ENCODE measurements at regions not wholly inside any gene's neighbourhood (a gene's known extent, or its start where the extent isn't known, plus 50 kb on each side); places are given as distances from the start of the nearest gene placed in this dataset.
A peak's percentile ranks its signal among the peaks of the same experiment; 100 is the strongest.

- no peak for DNase-seq
Observed at GRCh38 chr6:90877616-90878015, 290.7 kb upstream of the MAP3K7 start.

DNA sequence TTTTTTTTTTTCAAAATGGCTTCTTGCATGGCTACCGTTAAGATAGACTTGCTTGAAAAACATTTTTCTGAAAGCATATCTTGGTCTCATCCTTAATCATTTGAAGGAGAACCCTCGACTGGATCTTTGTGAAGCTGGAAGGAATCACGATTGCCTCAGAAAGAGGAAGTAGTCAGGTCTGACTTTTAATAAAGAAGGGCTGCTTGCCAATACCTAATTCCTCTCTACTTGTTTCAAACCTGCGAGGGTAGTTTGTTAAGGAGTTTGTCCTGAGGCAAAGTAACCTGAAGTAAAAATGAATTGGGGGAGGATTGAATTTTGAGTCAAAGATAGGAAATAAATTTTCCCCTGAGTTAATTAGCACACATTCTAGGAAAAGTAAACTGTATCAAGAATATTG, 288.1 kb upstream of the MAP3K7 start:
- DNase-seq: no peak

GRCh38 chr6:90872981-90873380, 286.1 kb upstream of the MAP3K7 start:
- DNase-seq: no peak

GRCh38 chr6:90870561-90870960, 283.7 kb upstream of the MAP3K7 start:
- DNase-seq: peak; percentile 17

- no peak for DNase-seq
Observed at GRCh38 chr6:90868656-90869055, 281.8 kb upstream of the MAP3K7 start.

- DNase-seq: no peak
Observed at GRCh38 chr6:90868256-90868655, 281.4 kb upstream of the MAP3K7 start.

DNA sequence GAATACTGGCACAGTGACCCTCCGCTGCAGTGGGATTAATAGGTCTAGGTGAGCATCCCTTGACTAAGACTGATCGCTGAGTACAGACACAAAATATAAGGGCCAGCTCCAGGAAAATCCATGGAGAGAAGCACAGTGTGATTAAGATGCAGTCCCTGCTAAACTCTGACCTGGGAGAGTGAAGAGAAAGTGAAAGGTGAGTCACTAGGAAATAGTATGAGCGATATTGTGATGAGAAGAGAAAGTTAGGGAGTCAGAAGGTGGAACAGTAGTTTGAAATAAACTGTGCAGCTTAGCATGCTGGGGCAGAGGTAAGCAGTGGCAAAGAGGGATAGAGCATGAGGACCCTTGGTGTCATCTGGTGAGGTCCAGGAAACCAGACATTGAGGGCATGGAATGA, 278.6 kb upstream of the MAP3K7 start:
- DNase-seq: no peak

DNA sequence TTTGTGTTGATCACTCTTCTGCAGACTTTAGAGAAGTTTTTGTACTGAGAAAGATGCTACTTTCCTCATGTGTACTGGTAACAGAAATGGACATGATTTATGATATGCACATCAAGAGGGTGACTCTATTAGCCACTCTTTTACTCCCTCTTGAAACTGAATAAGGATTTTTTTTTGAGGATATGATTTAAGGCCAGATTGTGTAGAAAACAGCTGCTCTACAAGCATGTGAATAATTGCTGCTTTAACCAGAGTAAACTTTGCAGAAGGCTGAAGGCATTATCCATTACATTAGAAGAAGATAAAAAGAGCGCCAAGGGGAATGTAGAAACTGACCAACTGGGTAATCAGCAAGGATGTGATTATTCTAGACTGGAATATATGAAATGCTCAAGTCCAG, 276.2 kb upstream of the MAP3K7 start:
- no peak for DNase-seq

DNA sequence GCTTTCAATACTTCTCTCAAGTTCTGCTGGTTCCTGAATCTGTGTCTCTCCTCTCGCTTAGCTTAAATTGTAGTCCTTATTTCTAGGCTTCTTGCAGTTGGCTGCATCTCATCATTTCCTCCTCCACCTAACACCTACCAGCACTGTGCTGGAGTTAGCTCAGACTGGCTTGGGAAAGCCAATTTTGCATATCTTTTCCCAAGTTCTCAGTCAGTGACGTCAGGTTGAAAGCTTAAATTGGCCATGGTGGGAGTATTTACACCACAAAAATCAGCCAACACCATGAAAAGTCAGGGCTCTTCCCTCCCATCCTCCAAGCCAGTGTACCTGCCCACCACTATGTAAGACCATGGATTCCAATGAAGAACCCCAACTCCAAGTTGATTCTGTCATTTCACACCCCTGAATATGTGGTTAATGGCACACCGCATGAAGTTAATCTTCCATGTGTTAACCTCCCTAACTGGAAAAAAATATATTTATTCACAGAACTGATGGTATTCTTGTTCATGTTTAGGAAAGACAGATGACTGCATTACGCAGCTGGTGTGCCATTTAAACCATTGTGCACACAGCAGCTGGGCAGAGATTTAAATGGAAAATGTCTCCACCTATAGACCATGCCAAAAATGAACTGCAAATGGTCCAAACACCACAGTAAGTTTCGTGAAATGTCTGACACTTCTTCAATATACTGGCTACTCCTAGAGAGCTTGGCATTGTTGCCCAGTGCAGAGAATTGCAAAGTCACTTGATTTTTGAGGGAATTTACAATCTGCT, 274.1 kb upstream of the MAP3K7 start:
- peak; percentile 6 for DNase-seq

- no peak for DNase-seq
Observed at GRCh38 chr6:90859612-90860011, 272.7 kb upstream of the MAP3K7 start.

DNA sequence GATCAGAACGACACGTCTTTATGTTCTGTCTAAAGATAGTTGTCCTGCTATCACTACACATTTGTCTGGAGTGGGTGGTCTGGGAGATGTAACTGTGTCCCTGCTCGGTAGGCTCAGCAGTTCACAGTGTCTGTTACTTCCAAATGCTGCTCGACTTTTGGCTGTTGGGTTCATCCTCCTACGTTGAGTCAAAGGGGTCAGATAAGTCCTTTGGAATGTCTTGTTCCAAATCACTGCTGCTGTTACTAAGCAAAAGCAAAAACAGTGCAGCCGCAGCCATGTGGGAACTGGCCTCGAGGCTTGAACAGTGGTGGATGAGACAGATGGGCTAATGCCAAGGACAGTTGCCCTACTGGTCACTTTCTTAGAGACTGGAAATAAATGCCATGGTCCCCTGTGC, 272.2 kb upstream of the MAP3K7 start:
- DNase-seq: no peak

GRCh38 chr6:90849686-90850085, 262.8 kb upstream of the MAP3K7 start:
- DNase-seq: no peak

DNA sequence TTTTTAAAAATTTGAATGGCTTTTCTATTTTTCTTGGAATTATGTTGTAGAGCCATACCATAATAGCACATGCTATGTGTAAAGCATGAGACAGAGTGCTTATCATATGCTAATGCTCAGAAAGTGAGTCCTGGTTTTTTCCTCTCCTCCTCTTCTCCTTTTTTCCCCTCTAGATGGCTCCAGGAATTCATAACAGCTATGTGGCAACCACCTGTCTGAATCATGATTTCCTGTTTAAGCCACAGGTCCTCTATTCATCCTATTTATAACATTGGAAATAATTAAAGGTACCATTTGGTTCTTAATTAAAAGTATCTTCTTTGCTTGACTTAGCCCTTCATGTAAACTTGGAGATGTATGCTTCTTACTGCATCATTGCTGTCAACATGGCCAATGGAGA, 260.0 kb upstream of the MAP3K7 start:
- DNase-seq: no peak

DNA sequence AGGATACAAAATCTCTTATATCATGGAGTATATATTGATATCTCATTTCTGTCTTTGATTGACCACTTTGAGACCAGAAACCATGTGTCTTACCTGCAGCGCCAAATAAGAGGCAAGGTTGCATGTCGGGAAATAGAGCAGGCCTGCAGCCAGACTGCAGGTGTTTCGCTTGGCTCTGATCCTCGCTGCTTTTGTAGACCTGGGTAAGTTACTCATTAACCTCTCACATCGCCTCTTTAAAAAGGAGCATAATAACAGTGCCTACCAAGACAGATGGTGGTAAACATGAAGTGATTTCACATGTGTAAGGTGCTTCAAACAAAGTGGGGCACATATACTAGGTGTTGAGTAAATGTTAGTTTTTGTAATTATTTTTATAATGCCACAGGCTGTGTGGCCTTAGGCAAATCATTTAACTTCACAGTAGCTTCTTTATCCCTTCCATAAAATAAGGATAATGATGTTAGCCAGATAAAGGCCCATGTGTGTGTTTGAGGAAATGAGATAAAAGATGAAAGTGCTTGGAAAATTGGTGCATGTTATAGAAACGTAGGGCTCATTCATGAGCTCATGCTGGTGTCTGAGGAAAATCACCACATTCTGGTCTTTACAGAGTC, 248.8 kb upstream of the MAP3K7 start:
- no peak for DNase-seq

- DNase-seq: no peak
Observed at GRCh38 chr6:90829311-90829710, 242.4 kb upstream of the MAP3K7 start.

- no peak for DNase-seq
Observed at GRCh38 chr6:90820436-90820835, 233.6 kb upstream of the MAP3K7 start.

- DNase-seq: no peak
Observed at GRCh38 chr6:90819483-90819882, 232.6 kb upstream of the MAP3K7 start.

DNA sequence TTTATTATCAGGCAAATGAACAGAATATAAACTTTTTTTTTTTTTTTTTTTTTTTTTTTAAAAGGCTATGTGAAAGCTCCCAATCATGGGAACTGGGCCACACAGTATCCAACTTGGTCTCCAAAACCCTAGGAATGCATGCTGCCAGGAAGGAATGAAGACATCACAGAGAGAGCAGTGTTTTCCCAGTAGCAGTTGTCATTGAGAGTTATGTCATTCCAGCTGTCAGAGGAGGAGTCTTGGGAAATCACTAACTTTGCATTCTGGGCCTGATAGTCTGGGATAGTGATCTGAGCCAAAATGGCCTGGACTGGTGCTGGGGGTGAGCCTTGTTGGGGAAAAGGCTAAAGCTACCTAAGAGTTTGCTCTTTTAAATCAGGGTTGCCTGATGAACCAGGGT, 231.3 kb upstream of the MAP3K7 start:
- DNase-seq: peak; percentile 0

- DNase-seq: no peak
Observed at GRCh38 chr6:90816764-90817163, 229.9 kb upstream of the MAP3K7 start.

DNA sequence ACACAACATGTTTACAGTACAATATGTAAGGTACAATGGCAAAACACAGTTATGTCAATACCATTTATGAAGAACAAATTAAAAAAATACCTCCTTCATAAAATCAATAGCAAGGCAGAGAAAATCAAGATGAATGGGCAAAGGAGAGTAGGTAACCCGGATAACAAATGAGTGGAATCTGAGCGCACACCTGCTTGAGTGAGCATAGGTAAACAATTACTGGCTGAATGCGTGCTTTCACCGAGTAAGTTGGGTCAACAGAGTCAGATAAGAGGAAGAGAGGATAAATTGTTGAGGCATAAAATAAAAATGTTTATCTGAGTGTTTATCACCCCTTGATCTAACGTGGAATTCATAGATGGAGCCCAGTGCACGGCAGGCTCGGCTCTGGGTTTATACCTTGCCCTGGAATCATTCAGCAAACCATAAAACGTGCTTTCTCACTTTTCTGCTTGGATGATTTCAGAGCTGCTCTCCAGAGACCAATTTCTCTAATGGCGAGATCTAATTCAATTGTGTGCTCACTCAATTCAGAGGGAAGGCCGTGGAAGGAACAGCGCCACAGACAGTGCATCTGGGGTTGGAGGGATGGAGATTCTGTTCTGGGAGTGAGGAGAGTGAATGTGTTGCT, 224.8 kb upstream of the MAP3K7 start:
- no peak for DNase-seq

DNA sequence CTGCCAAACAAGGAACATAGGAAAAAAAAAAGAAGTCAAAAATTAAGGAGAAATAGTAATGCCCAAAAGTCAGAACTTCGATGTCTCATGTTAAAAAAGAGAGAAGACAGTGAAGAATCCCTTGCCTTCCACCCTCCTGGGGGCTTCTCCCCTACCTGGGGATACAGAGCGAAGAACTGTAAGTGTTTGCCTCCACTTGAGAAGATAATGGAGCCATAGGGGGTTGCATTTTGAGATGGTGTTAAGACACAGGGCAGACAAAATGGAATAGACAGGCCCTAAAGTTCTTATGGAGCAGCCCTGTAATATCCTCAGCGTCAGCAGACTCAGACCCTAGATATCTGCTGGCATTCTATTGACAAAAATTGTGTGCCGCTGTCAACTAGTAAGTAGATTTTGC, 222.2 kb upstream of the MAP3K7 start:
- no peak for DNase-seq

- no peak for DNase-seq
Observed at GRCh38 chr6:90807791-90808701, 221.2 kb upstream of the MAP3K7 start.

DNA sequence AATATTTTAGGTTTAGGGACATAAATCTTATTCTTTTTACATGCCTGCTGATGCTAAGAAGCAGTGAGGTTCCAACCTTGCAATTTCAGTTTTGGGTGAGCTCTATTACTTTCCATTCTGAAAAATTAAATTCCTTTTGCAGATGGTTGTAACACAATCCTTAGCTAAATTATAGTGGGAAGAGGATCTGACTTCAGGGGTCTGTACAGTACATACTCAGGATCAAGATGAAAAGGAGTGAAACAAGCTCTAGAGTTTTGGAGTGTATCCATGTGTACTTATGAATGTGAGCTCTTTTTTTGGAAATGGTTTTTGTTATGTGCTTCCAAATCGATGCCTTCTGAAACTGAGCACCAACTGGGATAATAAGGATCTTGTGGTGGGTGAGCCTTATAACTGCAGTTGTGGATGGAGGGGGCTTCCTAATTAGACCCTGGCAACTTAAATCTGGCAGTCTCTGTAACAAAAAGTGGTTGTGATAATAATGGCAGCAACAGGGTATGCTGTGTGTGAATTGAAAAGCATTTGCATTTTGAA, 218.8 kb upstream of the MAP3K7 start:
- no peak for DNase-seq

Measured in fibroblast of upper back skin (primary cell).